ENCODE measurements at regions not wholly inside any gene's neighbourhood (a gene's known extent, or its start where the extent isn't known, plus 50 kb on each side); places are given as distances from the start of the nearest gene placed in this dataset.
"Not testable (repeated sequence)": the region's sequence is repeated elsewhere in the genome, so short reads cannot be mapped to it uniquely, and the experiment has no call there.

DNA sequence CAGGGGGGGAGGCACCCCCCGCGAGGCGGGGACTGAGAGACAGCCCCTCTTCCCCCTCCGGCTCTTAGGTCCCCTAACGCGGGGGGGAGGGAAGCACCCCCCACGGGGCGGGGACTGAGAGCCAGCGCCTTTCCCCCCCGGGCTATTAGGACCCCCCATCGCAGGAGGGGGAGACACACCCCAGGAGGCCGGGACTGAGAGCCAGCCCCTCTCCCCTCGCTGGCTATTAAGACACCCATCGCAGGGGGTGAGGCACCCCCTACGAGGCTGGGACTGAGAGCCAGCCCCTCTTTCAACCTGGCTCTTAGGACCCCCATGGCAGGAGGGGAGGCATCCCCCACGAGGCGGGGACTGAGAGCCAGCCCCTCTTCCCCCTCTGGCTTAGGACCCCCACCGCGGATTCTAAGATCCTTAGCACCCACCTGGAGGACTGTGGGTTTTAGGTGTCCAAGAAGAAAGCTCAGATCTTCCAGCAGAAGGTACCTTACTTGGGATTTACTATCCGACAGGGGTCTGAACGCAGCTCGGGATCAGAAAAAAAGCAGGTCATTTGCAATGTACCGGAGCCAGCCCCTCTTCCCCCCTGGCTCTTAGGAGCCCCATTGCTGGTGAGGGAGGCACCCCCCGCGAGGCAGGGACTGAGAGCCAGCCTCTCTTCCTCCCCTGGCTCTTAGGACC, 197.8 kb upstream of the PZP start:
- H3K4me3 ChIP-seq (ENCODE audit: low read length), result no peak overlapping the region
- no peaks in the 10 kb centered on the region for H3K4me1 ChIP-seq (ENCODE audit: control insufficient read depth, low read depth, low read length)
- H3K27me3 ChIP-seq (ENCODE audit: control insufficient read depth, insufficient read depth, low read length), result no peaks in the 10 kb centered on the region
- no peaks in the 10 kb centered on the region for H3K9me3 ChIP-seq (ENCODE audit: control insufficient read depth, low read depth, low read length)
- H3K9ac ChIP-seq (ENCODE audit: low read length), result no peak overlapping the region
- H3K27ac ChIP-seq (ENCODE audit: low read length), result no peak overlapping the region
- H3K36me3 ChIP-seq (ENCODE audit: control insufficient read depth, low read depth, low read length), result no peaks in the 10 kb centered on the region

DNA sequence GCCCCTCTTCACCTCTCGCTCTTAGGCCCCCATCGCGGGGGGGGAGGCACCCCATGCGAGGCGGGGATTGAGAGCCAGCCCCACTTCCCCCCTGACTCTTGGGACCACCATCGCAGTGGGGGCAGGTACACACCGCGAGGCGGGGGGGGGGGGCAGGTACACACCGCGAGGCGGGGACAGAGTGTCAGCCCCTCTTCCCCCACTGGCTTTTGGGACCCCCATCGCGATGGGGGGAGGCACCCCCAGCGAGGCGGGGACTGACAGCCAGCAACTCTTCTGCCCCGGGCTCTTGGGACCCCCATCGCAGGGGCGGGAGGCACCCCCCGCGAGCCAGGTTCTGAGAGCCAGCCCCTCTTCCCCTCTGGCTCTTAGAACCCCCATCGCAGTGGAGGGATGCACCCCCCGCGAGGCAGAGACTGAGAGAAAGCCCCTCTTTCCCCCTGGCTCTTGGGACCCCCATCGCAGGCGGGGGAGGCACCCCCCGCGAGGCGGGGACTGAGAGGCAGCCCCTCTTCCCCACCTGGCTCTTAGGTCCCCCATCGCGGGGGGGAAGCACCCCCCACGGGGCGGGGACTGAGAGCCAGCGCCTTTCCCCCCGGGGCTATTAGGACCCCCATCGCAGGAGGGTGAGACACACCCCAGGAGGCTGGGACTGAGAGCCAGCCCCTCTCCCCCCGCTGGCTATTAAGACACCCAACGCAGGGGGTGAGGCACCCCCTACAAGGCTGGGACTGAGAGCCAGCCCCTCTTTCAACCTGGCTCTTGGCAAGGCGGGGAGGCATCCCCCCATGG, 196.5 kb upstream of the PZP start:
- Histone ChIP-seq H3K36me3 (ENCODE audit: control insufficient read depth, low read depth, low read length) (no peaks in the 10 kb centered on the region), H3K27me3 (ENCODE audit: control insufficient read depth, insufficient read depth, low read length) (no peaks in the 10 kb centered on the region), H3K27ac (ENCODE audit: low read length) (no peak overlapping the region), H3K9ac (ENCODE audit: low read length) (no peak overlapping the region), H3K4me3 (ENCODE audit: low read length) (no peak overlapping the region), H3K4me1 (ENCODE audit: control insufficient read depth, low read depth, low read length) (no peaks in the 10 kb centered on the region), H3K9me3 (ENCODE audit: control insufficient read depth, low read depth, low read length) (no peaks in the 10 kb centered on the region)

DNA sequence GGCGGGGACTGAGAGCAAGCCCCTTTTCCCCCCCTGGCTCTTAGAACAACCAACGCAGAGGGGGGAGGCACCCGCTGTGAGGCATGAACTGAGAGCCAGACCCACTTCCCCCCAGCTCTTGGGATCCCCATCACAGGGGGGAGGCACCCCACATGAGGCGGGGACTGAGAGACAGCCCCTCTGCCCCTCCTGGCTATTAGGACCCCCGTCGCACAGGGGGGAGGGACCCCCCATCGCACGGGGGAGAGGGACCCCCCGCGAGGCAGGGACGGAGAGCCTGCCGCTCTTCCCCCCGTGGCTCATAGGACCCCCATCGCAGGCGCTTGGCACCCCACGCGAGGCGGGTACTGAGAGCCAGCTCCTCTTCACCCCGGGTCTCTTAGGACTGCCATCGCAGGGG, 195.8 kb upstream of the PZP start:
- H3K36me3 ChIP-seq (ENCODE audit: control insufficient read depth, low read depth, low read length), result no peaks in the 10 kb centered on the region
- no peak overlapping the region for H3K4me3 ChIP-seq (ENCODE audit: low read length)
- no peak overlapping the region for H3K9ac ChIP-seq (ENCODE audit: low read length)
- no peaks in the 10 kb centered on the region for H3K9me3 ChIP-seq (ENCODE audit: control insufficient read depth, low read depth, low read length)
- H3K27ac ChIP-seq (ENCODE audit: low read length), result no peak overlapping the region
- H3K27me3 ChIP-seq (ENCODE audit: control insufficient read depth, insufficient read depth, low read length), result no peaks in the 10 kb centered on the region
- no peaks in the 10 kb centered on the region for H3K4me1 ChIP-seq (ENCODE audit: control insufficient read depth, low read depth, low read length)

DNA sequence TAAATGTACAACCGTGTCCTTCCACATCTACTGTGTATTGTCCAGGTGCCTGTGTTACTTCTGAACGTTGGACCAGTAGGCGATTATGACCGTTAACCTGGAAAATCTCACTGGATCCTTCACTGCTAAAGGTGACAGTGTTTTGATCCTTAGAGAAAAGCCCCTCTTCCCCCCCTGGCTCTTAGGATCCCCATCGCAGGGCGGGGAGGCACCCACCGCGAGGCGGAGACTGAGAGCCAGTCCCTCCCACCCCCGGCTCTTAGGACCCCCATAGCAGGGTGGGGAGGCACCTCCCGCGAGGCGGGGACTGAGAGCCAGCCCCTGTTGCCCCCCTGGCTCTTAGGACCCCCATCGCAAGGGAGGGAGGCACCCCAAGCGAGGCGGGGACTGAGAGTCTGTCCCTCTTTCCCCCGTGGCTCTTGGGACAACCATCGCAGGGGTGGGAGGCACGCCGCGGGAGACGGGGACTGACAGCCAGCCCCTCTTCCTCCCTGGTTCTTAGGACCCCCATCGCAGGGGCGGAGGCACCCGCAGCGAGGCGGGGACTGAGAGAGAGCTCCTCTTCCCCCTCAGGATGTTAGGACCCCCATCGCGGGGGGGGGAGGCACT, 194.3 kb upstream of the PZP start:
- not testable (repeated sequence) for H3K9ac ChIP-seq (ENCODE audit: low read length); H3K36me3 ChIP-seq (ENCODE audit: control insufficient read depth, low read depth, low read length)

DNA sequence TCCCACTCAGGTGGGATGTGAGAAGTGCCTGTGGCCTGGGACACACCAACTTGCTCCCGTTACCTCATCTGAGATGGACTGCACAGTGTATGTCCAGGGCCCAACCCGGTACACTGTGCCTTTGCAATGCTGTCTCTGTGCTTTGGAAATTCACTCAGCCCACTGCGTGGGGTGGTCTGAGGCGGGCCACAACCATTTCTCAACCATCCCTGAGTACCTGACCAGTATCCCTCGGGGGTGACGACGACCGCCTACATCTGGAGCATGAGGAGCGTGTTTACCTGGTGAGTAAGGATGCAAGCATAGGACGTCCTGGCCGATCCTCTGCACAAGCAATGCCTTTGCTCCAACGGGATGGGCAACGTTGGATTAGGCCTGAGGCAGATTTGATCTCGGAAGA, 188.2 kb upstream of the PZP start:
- not testable (repeated sequence) for H3K9ac ChIP-seq (ENCODE audit: low read length); H3K4me3 ChIP-seq (ENCODE audit: low read length); H3K27ac ChIP-seq (ENCODE audit: low read length); H3K4me1 ChIP-seq (ENCODE audit: control insufficient read depth, low read depth, low read length); H3K36me3 ChIP-seq (ENCODE audit: control insufficient read depth, low read depth, low read length); H3K9me3 ChIP-seq (ENCODE audit: control insufficient read depth, low read depth, low read length); H3K27me3 ChIP-seq (ENCODE audit: control insufficient read depth, insufficient read depth, low read length)

More for the DNA sequence above, 194.3 kb upstream of the PZP start:
- H3K4me3 ChIP-seq (ENCODE audit: low read length); H3K27me3 ChIP-seq (ENCODE audit: control insufficient read depth, insufficient read depth, low read length); H3K9me3 ChIP-seq (ENCODE audit: control insufficient read depth, low read depth, low read length); H3K4me1 ChIP-seq (ENCODE audit: control insufficient read depth, low read depth, low read length); H3K27ac ChIP-seq (ENCODE audit: low read length): not testable (repeated sequence)

DNA sequence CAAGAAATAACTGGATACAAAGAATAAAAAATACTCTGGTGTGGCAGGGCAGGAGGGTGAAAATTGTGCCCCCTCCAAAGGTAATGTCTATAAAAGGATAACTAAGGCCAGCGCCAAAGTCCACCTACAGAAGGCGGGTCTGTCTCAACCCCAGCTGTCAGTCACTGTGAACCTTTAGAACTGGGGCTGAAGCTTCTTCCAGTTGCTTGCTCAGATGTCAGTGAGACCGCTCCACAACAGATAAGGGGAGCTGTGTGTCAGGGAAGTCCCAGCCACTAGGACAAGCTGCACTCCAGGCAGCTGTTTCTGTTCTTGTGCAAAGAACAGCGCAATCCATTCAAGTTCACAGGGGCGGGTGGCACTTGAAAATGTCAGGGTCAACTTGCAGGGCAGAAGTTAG, 187.0 kb upstream of the PZP start:
- H3K9ac ChIP-seq (ENCODE audit: low read length); H3K27ac ChIP-seq (ENCODE audit: low read length); H3K4me1 ChIP-seq (ENCODE audit: control insufficient read depth, low read depth, low read length); H3K36me3 ChIP-seq (ENCODE audit: control insufficient read depth, low read depth, low read length); H3K27me3 ChIP-seq (ENCODE audit: control insufficient read depth, insufficient read depth, low read length); H3K9me3 ChIP-seq (ENCODE audit: control insufficient read depth, low read depth, low read length); H3K4me3 ChIP-seq (ENCODE audit: low read length): not testable (repeated sequence)

DNA sequence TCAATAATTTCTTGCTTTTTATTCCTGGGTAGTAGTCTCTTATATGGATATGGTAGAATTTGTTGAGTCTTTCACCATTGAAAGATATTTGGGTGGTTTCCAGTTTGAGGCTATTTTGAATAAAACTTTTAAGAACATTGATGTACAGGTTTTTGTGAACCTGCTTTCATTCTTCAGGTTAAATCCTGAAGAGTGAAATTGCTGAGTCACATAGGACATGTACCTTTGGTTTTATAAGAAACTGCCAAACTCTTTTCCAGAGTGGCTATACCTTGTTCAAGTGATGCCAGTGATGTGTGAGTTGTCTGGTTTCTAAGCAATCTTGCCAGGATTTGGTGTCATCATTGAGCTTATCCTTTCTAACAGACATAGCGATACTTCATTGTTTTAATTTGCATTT, 184.6 kb upstream of the PZP start:
- H3K36me3 ChIP-seq (ENCODE audit: control insufficient read depth, low read depth, low read length), result no peaks in the 10 kb centered on the region
- peaks cover 9% of the 10 kb centered on the region for H3K4me1 ChIP-seq (ENCODE audit: control insufficient read depth, low read depth, low read length)
- no peak overlapping the region for H3K27ac ChIP-seq (ENCODE audit: low read length)
- H3K9ac ChIP-seq (ENCODE audit: low read length), result no peak overlapping the region
- H3K9me3 ChIP-seq (ENCODE audit: control insufficient read depth, low read depth, low read length), result no peaks in the 10 kb centered on the region
- H3K27me3 ChIP-seq (ENCODE audit: control insufficient read depth, insufficient read depth, low read length), result no peaks in the 10 kb centered on the region
- H3K4me3 ChIP-seq (ENCODE audit: low read length), result no peak overlapping the region

DNA sequence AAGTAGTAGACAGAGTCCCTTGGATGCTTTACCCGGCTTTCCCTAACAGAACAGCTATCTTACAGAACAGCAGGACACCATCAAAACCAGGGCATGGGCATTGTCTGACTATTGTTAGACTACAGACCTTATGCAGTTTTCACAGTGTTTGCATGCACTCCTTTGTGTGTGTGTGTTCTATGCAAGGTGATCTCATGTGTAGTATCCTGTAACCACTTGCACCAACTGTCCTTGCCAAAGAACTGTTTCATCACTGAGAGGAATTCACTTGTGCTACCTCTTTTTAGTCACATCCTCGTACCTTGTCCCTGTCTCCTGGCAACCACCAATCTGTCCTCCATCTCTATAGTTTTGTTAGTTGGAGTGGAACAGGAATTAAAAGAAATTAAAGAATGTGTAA, 183.6 kb upstream of the PZP start:
- H3K27ac ChIP-seq (ENCODE audit: low read length), result no peak overlapping the region
- no peaks in the 10 kb centered on the region for H3K9me3 ChIP-seq (ENCODE audit: control insufficient read depth, low read depth, low read length)
- H3K27me3 ChIP-seq (ENCODE audit: control insufficient read depth, insufficient read depth, low read length), result no peaks in the 10 kb centered on the region
- no peak overlapping the region for H3K4me3 ChIP-seq (ENCODE audit: low read length)
- H3K9ac ChIP-seq (ENCODE audit: low read length), result no peak overlapping the region
- H3K36me3 ChIP-seq (ENCODE audit: control insufficient read depth, low read depth, low read length), result no peaks in the 10 kb centered on the region
- peaks cover 9% of the 10 kb centered on the region for H3K4me1 ChIP-seq (ENCODE audit: control insufficient read depth, low read depth, low read length)

DNA sequence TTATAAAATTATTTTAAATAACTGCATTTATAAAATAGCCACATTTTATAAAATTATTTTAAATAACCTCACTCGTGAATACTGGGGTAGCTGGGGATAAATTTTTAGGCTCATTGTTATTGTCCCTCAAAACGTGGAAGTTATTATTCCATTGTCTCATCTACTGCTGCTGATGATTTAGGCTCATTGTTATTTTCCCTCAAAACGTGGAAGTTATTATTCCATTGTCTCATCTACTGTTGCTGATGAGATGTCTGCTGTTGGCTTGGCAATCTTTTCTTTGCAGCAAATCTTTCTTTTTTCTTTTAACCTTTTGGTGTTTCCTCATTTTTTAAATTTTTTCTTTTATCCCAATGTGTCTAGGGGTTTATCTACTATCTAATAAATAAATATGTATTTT, 182.6 kb upstream of the PZP start:
- Histone ChIP-seq H3K9me3 (ENCODE audit: control insufficient read depth, low read depth, low read length) (no peaks in the 10 kb centered on the region), H3K36me3 (ENCODE audit: control insufficient read depth, low read depth, low read length) (no peaks in the 10 kb centered on the region), H3K9ac (ENCODE audit: low read length) (no peak overlapping the region), H3K27me3 (ENCODE audit: control insufficient read depth, insufficient read depth, low read length) (no peaks in the 10 kb centered on the region), H3K27ac (ENCODE audit: low read length) (no peak overlapping the region), H3K4me3 (ENCODE audit: low read length) (no peak overlapping the region), H3K4me1 (ENCODE audit: control insufficient read depth, low read depth, low read length) (peaks cover 9% of the 10 kb centered on the region)

DNA sequence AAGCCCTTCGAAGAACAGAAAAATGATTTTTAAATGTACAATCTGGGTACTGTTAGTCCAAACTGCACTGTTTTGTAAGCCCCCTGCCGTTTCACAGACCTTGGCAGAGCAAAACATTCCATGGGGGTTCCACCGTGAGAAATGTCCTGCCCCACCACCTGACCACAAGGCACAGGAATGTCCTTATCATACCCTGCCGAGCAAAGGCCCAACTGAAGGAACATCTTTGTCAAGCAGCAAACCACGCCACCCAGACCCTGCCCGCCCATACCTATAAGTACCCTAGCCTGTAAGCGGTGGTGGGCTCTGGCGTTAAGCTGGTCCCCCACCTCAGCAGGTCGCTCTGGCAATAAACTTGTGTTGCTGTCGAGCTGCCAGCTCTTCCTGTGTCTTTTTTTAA, 181.6 kb upstream of the PZP start:
- H3K27me3 ChIP-seq (ENCODE audit: control insufficient read depth, insufficient read depth, low read length), result no peaks in the 10 kb centered on the region
- H3K9me3 ChIP-seq (ENCODE audit: control insufficient read depth, low read depth, low read length), result no peaks in the 10 kb centered on the region

DNA sequence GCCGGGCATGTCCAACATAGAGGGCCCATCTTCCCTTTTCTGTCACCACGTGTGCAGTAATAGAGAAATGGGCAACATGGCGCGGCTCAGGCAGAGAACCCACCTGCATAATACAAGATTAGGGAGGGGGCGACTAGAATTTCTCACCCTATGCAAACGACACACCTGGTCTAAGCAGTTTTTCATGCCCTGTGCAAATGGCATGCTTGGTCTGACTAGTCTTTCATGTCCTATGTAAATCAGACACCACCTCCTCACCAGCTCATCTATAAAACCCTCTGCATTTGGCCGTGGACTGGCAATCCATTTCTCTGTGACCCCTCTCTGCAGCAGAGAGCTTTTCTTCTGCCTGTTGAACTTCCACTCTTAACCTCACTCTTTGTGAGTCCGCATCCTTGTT, 180.2 kb upstream of the PZP start:
- Histone ChIP-seq H3K4me1 (ENCODE audit: control insufficient read depth, low read depth, low read length) (peaks cover 9% of the 10 kb centered on the region), H3K27ac (ENCODE audit: low read length) (no peak overlapping the region), H3K27me3 (ENCODE audit: control insufficient read depth, insufficient read depth, low read length) (no peaks in the 10 kb centered on the region), H3K4me3 (ENCODE audit: low read length) (no peak overlapping the region), H3K9ac (ENCODE audit: low read length) (no peak overlapping the region), H3K36me3 (ENCODE audit: control insufficient read depth, low read depth, low read length) (no peaks in the 10 kb centered on the region), H3K9me3 (ENCODE audit: control insufficient read depth, low read depth, low read length) (no peaks in the 10 kb centered on the region)

More for the DNA sequence above, 181.6 kb upstream of the PZP start:
- no peak overlapping the region for H3K9ac ChIP-seq (ENCODE audit: low read length)
- H3K36me3 ChIP-seq (ENCODE audit: control insufficient read depth, low read depth, low read length), result no peaks in the 10 kb centered on the region
- peaks cover 9% of the 10 kb centered on the region for H3K4me1 ChIP-seq (ENCODE audit: control insufficient read depth, low read depth, low read length)
- no peak overlapping the region for H3K4me3 ChIP-seq (ENCODE audit: low read length)
- H3K27ac ChIP-seq (ENCODE audit: low read length), result no peak overlapping the region

DNA sequence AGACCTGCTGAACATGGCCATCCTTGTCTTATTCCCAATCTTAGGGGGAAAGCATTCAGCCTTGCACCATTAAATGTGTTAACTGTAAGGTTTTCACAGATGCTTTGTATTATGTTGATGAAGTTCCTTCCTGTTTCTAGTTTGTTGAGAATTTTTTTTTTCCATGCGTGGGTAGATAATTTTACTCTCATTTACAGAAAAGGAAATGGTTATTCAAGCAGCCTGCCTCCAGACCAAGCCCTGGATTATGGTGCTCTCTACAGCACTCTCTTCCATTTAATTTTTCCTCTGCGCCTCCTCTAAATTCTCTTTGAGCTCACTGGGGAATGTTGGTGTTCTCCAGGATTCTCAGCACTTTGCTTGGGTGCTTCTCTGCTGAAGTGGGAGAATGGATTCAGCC, 179.3 kb upstream of the PZP start:
- H3K27ac ChIP-seq (ENCODE audit: low read length), result no peak overlapping the region
- no peaks in the 10 kb centered on the region for H3K36me3 ChIP-seq (ENCODE audit: control insufficient read depth, low read depth, low read length)
- H3K9me3 ChIP-seq (ENCODE audit: control insufficient read depth, low read depth, low read length), result no peaks in the 10 kb centered on the region
- H3K4me3 ChIP-seq (ENCODE audit: low read length), result no peak overlapping the region
- no peak overlapping the region for H3K9ac ChIP-seq (ENCODE audit: low read length)
- no peaks in the 10 kb centered on the region for H3K27me3 ChIP-seq (ENCODE audit: control insufficient read depth, insufficient read depth, low read length)
- peaks cover 9% of the 10 kb centered on the region for H3K4me1 ChIP-seq (ENCODE audit: control insufficient read depth, low read depth, low read length)
